SW 1271 (cell line): ENCODE measurements at regions not wholly inside any gene's neighbourhood (a gene's known extent, or its start where the extent isn't known, plus 50 kb on each side); places are given as distances from the start of the nearest gene placed in this dataset.
"Not testable (repeated sequence)": the region's sequence is repeated elsewhere in the genome, so short reads cannot be mapped to it uniquely, and the experiment has no call there.

Experiments used
- DNase-seq, 2 experiments: peaks; one replicate each; lab custom pipeline; 2025; lab: John Stamatoyannopoulos, UW

GRCh38 chr6:88455317-88455716, 289.2 kb upstream of the CNR1 start:
- DNase-seq, result no peak

GRCh38 chr6:88454658-88455057, 288.5 kb upstream of the CNR1 start:
- DNase-seq, result no peak

- no peak for DNase-seq
Observed at GRCh38 chr6:88449770-88450169, 283.6 kb upstream of the CNR1 start.

GRCh38 chr6:88445188-88445965, 279.2 kb upstream of the CNR1 start:
- no peak for DNase-seq

GRCh38 chr6:88443554-88443953, 277.4 kb upstream of the CNR1 start:
- DNase-seq, result no peak

- no peak for DNase-seq
Observed at GRCh38 chr6:88442737-88443136, 276.6 kb upstream of the CNR1 start.

- DNase-seq, result no peak
Observed at GRCh38 chr6:88441346-88441745, 275.2 kb upstream of the CNR1 start.

GRCh38 chr6:88428068-88428467, 261.9 kb upstream of the CNR1 start:
- DNase-seq, result no peak

- DNase-seq, result no peak
Observed at GRCh38 chr6:88426005-88426404, 259.9 kb upstream of the CNR1 start.

- no peak for DNase-seq
Observed at GRCh38 chr6:88422831-88423230, 256.7 kb upstream of the CNR1 start.

GRCh38 chr6:88420967-88421488, 254.9 kb upstream of the CNR1 start:
- not testable (repeated sequence) for DNase-seq

GRCh38 chr6:88418921-88419810, 253.0 kb upstream of the CNR1 start:
- not testable (repeated sequence) for DNase-seq

- not testable (repeated sequence) for DNase-seq
Observed at GRCh38 chr6:88417361-88417760, 251.2 kb upstream of the CNR1 start.

- no peak for DNase-seq
Observed at GRCh38 chr6:88413459-88413858, 247.3 kb upstream of the CNR1 start.

GRCh38 chr6:88408355-88408754, 242.2 kb upstream of the CNR1 start:
- not testable (repeated sequence) for DNase-seq

- DNase-seq, result not testable (repeated sequence)
Observed at GRCh38 chr6:88406674-88407073, 240.5 kb upstream of the CNR1 start.

GRCh38 chr6:88403486-88403885, 237.3 kb upstream of the CNR1 start:
- DNase-seq, result no peak

GRCh38 chr6:88402909-88403308, 236.8 kb upstream of the CNR1 start:
- DNase-seq, result no peak

- DNase-seq, result not testable (repeated sequence)
Observed at GRCh38 chr6:88390998-88391397, 224.9 kb upstream of the CNR1 start.

GRCh38 chr6:88388589-88388988, 222.4 kb upstream of the CNR1 start:
- no peak for DNase-seq

GRCh38 chr6:88386167-88386566, 220.0 kb upstream of the CNR1 start:
- DNase-seq, result no peak

- no peak for DNase-seq
Observed at GRCh38 chr6:88383183-88383582, 217.0 kb upstream of the CNR1 start.

- no peak for DNase-seq
Observed at GRCh38 chr6:88381289-88381642, 215.1 kb upstream of the CNR1 start.
